HL-60 (cell line): ENCODE measurements at regions not wholly inside any gene's neighbourhood (a gene's known extent, or its start where the extent isn't known, plus 50 kb on each side); places are given as distances from the start of the nearest gene placed in this dataset.

Experiments used
- GABPA ChIP-seq: IDR thresholded peaks from 2 replicates; pipeline ENCODE4 v1.6.1; 2012; ENCODE audit warnings: low read depth
- POLR2AphosphoS5 ChIP-seq: IDR thresholded peaks from 2 replicates; pipeline ENCODE4 v1.6.1; 2012; ENCODE audit warnings: low read depth
- SPI1 ChIP-seq: IDR thresholded peaks from 2 replicates; pipeline ENCODE4 v1.6.1; 2012; ENCODE audit warnings: low read depth, mild to moderate bottlenecking, borderline replicate concordance
- TF ChIP-seq, protein P1 (sequence below): IDR thresholded peaks from one replicate; pipeline ENCODE4 v1.5.1; 2011; ENCODE audit warnings: low read length, control low read depth, inconsistent platforms; ENCODE audit not compliant: insufficient read depth

DNA sequence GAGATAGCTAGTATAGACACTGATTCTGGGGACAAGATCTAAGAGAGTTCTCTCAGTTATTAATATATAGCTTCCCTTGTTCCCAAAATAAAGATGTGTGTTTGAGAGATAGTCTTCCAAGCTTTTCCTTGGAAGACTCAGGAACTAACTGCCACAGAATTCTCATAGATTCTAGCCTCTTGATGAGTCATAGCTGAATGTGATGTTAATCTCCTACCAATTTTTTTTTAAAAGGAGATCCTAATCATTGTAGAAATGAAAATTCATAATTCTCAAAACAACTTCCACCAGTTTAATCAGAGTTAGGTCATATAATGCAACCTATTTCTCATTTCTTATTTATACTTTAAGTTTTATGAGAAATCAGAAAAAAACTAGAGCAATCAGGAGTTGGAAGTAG is 148.8 kb downstream of the JRKL start:
- TF ChIP-seq, protein P1, sequence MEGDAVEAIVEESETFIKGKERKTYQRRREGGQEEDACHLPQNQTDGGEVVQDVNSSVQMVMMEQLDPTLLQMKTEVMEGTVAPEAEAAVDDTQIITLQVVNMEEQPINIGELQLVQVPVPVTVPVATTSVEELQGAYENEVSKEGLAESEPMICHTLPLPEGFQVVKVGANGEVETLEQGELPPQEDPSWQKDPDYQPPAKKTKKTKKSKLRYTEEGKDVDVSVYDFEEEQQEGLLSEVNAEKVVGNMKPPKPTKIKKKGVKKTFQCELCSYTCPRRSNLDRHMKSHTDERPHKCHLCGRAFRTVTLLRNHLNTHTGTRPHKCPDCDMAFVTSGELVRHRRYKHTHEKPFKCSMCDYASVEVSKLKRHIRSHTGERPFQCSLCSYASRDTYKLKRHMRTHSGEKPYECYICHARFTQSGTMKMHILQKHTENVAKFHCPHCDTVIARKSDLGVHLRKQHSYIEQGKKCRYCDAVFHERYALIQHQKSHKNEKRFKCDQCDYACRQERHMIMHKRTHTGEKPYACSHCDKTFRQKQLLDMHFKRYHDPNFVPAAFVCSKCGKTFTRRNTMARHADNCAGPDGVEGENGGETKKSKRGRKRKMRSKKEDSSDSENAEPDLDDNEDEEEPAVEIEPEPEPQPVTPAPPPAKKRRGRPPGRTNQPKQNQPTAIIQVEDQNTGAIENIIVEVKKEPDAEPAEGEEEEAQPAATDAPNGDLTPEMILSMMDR = no peak
- no peak for TF ChIP-seq GABPA
- TF ChIP-seq SPI1 = no peak
- TF ChIP-seq POLR2AphosphoS5 = no peak
